Colonic mucosa (tissue), 4 donors: ENCODE measurements at regions not wholly inside any gene's neighbourhood (a gene's known extent, or its start where the extent isn't known, plus 50 kb on each side); places are given as distances from the start of the nearest gene placed in this dataset.

ENCODE experiments used
- DNase-seq: peaks from one replicate; pipeline ENCODE4 v3.0.0-alpha.2; 2020
- H3K27ac ChIP-seq: fragments of 200-600 bp; one replicate; pipeline ENCODE4 v1.8.0; 2021
- H3K27me3 ChIP-seq: fragments of 200-600 bp; one replicate; pipeline ENCODE4 v1.8.0; 2021
- H3K36me3 ChIP-seq: fragments of 200-600 bp; one replicate; pipeline ENCODE4 v1.8.0; 2021
- H3K4me1 ChIP-seq: fragments of 200-600 bp; one replicate; pipeline ENCODE4 v1.8.0; 2021; ENCODE audit warnings: mild to moderate bottlenecking
- H3K4me3 ChIP-seq: fragments of 200-600 bp; one replicate; pipeline ENCODE4 v1.8.0; 2021
- H3K9ac ChIP-seq, 2 donors: one replicate each; pipeline ENCODE4 v1.7.0; 2013; ENCODE audit warnings: control low read depth in 2 of 2, low read depth in 2 of 2, low read length in 2 of 2
- H3K9me3 ChIP-seq: fragments of 200-600 bp; one replicate; pipeline ENCODE4 v1.8.0; 2021
- CTCF ChIP-seq: fragments of 200-600 bp; IDR thresholded peaks from one replicate; pipeline ENCODE4 v1.8.0; 2022; ENCODE audit warnings: antibody characterized with exemption, mild to moderate bottlenecking
- intact Hi-C: fragments of 100-400 bp; cut with DNase I; formaldehyde crosslinking; loops from one replicate; pipeline ENCODE4 v1.14.1; 2022
- donor health status: healthy.
- donor health status: DM: no; HTN: no; CAD: no.
- donor health status: DM: no; HTN: no; CAD: no.

- no peak for DNase-seq
- Histone ChIP-seq H3K27ac (no peak overlapping the region), H3K4me3 (no peak overlapping the region), H3K9ac (no peak overlapping the region), H3K4me1 (no peaks in the 10 kb centered on the region), H3K9me3 (no peaks in the 10 kb centered on the region), H3K27me3 (no peaks in the 10 kb centered on the region), H3K36me3 (no peaks in the 10 kb centered on the region)
- intact Hi-C loops = no loop called here
- no peak for TF ChIP-seq CTCF
These were observed 63.9 kb upstream of the MAF start for GRCh38 chr16:79664407-79664806.

GRCh38 chr16:79662669-79663313 is 62.3 kb upstream of the MAF start:
- no peak for DNase-seq
- Histone ChIP-seq H3K9me3 (no peaks in the 10 kb centered on the region), H3K27ac (no peak overlapping the region), H3K36me3 (no peaks in the 10 kb centered on the region), H3K4me3 (no peak overlapping the region), H3K27me3 (no peaks in the 10 kb centered on the region), H3K4me1 (no peaks in the 10 kb centered on the region), H3K9ac (no peak overlapping the region)
- no peak for TF ChIP-seq CTCF
- intact Hi-C loops = no loop called here

- no peak overlapping the region for H3K4me3 ChIP-seq
- H3K4me1 ChIP-seq = no peaks in the 10 kb centered on the region
- no peak overlapping the region for H3K9ac ChIP-seq
- H3K9me3 ChIP-seq = no peaks in the 10 kb centered on the region
- H3K27ac ChIP-seq = no peak overlapping the region
- no peak for DNase-seq
- no peaks in the 10 kb centered on the region for H3K27me3 ChIP-seq
- no peak for TF ChIP-seq CTCF
- H3K36me3 ChIP-seq = no peaks in the 10 kb centered on the region
- intact Hi-C loops = no loop called here
These were observed 61.6 kb upstream of the MAF start for GRCh38 chr16:79662122-79662521.

- H3K9me3 ChIP-seq = no peaks in the 10 kb centered on the region
- H3K27ac ChIP-seq = no peak overlapping the region
- TF ChIP-seq CTCF = no peak
- no peaks in the 10 kb centered on the region for H3K27me3 ChIP-seq
- DNase-seq = no peak
- no peaks in the 10 kb centered on the region for H3K36me3 ChIP-seq
- no peak overlapping the region for H3K9ac ChIP-seq
- intact Hi-C loops = no loop called here
- H3K4me1 ChIP-seq = no peaks in the 10 kb centered on the region
- H3K4me3 ChIP-seq = no peak overlapping the region
These were observed 61.0 kb upstream of the MAF start for GRCh38 chr16:79661578-79661977.

GRCh38 chr16:79659344-79659743 is 58.8 kb upstream of the MAF start:
- no peak overlapping the region for H3K9ac ChIP-seq
- H3K36me3 ChIP-seq = no peaks in the 10 kb centered on the region
- no peak for DNase-seq
- no peaks in the 10 kb centered on the region for H3K4me1 ChIP-seq
- no peak overlapping the region for H3K27ac ChIP-seq
- intact Hi-C loops = no loop called here
- H3K4me3 ChIP-seq = no peak overlapping the region
- no peaks in the 10 kb centered on the region for H3K27me3 ChIP-seq
- TF ChIP-seq CTCF = no peak
- H3K9me3 ChIP-seq = no peaks in the 10 kb centered on the region
